ENCODE measurements at regions not wholly inside any gene's neighbourhood (a gene's known extent, or its start where the extent isn't known, plus 50 kb on each side); places are given as distances from the start of the nearest gene placed in this dataset.
"Not testable (repeated sequence)": the region's sequence is repeated elsewhere in the genome, so short reads cannot be mapped to it uniquely, and the experiment has no call there.

DNA sequence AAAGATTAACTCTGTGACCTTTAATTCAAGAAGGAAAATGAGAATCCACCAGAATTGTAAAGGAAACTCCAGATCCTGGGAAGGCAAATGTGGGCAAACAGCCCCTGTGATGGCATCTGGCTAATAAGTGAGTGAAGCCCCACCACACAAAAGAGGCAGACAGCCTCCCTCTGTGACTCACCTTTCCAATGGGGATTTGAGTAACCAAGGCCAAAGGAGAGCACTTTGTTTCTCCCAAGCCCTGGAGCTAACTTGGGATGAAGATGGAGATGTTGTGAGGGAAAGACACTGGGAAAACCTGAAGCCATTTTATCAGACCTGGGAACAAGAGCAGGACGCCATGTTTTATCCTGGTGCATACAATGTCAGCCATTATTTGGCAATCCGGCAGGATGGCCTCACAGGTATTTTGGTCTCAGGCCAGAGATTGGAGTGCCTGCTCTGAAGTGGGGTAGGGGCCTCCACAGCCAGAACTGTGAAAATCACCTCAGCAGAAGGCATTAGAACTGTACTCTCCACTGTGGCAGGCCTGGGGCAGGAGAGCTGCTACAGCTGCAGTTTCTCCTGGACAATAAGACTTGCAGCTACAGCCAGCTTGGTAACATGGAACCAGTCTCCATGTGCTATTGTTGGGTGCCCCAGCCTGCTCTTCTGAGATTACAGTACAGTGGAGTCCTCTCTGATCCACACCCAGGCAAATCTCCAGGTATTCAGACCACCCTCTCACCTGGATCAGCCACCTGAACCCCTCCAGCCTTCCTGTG is 96.6 kb upstream of the PCED1B start:
- no peaks in the 10 kb centered on the region for H3K27me3 ChIP-seq

DNA sequence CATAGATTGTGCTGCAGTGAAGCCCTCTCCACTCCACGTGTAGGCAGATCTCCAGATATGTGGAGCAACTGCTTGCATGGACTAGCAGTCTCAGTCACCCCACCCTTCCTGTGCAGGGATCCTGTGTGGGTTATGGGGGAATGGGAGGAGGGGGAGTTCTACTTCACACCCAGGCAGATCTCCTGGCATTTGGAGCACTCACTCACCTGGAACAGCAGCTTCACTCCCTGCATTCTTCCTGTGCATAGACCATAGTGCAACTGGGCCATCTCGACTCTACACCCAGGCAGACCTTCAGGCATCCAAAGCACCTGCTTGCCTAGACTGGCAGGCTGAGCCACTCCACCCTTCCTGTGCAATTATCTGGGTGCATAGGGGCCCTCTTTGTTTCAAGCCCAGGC is 96.0 kb upstream of the PCED1B start:
- Histone ChIP-seq H3K9me3 (no peaks in the 10 kb centered on the region), H3K4me3 (no peak overlapping the region), H3K36me3 (no peaks in the 10 kb centered on the region), H3K4me1 (no peaks in the 10 kb centered on the region), H3K27me3 (no peaks in the 10 kb centered on the region), H3K27ac (no peak overlapping the region)
- DNase-seq, result no peak
- no peak for TF ChIP-seq POLR2A (IDR thresholded peaks at IDR 0.05)
- TF ChIP-seq, protein P1, sequence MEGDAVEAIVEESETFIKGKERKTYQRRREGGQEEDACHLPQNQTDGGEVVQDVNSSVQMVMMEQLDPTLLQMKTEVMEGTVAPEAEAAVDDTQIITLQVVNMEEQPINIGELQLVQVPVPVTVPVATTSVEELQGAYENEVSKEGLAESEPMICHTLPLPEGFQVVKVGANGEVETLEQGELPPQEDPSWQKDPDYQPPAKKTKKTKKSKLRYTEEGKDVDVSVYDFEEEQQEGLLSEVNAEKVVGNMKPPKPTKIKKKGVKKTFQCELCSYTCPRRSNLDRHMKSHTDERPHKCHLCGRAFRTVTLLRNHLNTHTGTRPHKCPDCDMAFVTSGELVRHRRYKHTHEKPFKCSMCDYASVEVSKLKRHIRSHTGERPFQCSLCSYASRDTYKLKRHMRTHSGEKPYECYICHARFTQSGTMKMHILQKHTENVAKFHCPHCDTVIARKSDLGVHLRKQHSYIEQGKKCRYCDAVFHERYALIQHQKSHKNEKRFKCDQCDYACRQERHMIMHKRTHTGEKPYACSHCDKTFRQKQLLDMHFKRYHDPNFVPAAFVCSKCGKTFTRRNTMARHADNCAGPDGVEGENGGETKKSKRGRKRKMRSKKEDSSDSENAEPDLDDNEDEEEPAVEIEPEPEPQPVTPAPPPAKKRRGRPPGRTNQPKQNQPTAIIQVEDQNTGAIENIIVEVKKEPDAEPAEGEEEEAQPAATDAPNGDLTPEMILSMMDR (IDR thresholded peaks at IDR 0.05), result no peak

More for the DNA sequence above, 96.6 kb upstream of the PCED1B start:
- Histone ChIP-seq H3K4me3 (no peak overlapping the region), H3K4me1 (no peaks in the 10 kb centered on the region), H3K9me3 (no peaks in the 10 kb centered on the region), H3K27ac (no peak overlapping the region), H3K36me3 (no peaks in the 10 kb centered on the region)
- DNase-seq, result no peak
- TF ChIP-seq, protein P1 (IDR thresholded peaks at IDR 0.05), result no peak
- TF ChIP-seq POLR2A (IDR thresholded peaks at IDR 0.05), result no peak

DNA sequence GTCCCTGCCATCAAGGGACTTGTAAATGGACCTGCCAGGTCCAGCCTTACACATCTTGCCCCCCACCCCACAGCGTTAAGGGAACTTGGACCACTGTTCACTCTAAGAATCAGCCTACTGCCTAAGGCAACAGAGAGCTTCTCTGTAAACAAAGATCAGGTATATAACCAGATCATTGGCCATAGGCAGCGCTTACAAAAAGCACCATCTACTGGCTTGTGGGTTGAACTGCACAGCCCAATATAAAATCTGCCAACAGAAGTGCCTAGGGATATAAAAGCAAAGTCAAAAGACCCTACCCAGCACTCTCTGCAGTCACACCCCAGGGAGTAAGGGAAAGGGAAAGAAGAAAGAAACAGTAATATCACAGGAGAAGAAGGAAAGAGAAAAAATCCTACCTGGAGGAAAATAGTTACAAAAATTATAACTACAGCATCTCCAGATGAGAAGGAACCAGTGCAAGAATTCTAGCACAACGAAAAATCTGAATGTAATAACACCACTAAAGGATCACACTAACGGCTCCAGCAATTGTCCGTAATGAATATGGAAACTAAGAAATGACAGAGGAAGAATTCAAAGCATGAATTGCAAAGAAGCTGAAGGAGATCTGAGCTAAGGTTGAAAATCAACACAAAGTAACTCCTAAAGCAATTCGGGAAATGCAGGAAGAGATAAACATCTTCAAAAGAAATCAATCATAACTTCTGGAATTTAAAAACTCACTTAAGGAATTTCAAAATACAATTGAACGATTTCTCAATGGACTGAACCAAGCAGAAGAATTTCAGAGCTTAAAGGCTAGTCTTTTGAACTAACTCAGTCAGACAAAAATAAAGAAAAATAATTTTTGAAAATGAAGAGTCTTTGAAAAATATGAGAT is 95.2 kb upstream of the PCED1B start:
- H3K27me3 ChIP-seq, result no peaks in the 10 kb centered on the region
- H3K27ac ChIP-seq, result no peak overlapping the region
- no peaks in the 10 kb centered on the region for H3K9me3 ChIP-seq
- no peaks in the 10 kb centered on the region for H3K36me3 ChIP-seq
- no peak overlapping the region for H3K4me3 ChIP-seq
- H3K4me1 ChIP-seq, result no peaks in the 10 kb centered on the region
- peak in 1 of 3 donors; percentile 60 for DNase-seq
- TF ChIP-seq POLR2A (IDR thresholded peaks at IDR 0.05), result no peak
- TF ChIP-seq, protein P1 (IDR thresholded peaks at IDR 0.05), result peak in 5 of 6 experiments; percentile 27 to 71 (median 60)

DNA sequence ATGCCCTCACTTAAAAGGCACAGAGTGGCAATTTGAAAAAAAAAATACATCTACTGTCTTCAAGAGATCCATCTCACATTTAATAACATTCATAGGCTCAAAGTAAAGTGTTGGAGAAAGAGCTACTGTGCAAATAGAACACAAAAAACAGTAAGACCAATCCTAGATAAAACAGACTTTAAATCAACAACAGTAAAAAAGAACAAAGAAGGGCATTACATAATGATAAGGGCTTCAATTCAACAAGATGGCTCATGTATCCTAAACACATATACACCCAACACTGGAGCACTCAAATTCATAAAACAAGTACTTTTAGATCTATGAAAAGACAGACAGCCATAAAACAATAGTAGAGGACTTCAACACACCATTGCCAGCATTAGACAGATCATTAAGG is 93.6 kb upstream of the PCED1B start:
- Histone ChIP-seq H3K36me3 (no peaks in the 10 kb centered on the region), H3K9me3 (no peaks in the 10 kb centered on the region), H3K4me3 (no peak overlapping the region), H3K4me1 (no peaks in the 10 kb centered on the region), H3K27me3 (no peaks in the 10 kb centered on the region), H3K27ac (no peak overlapping the region)
- no peak for TF ChIP-seq POLR2A (IDR thresholded peaks at IDR 0.05)
- TF ChIP-seq, protein P1 (IDR thresholded peaks at IDR 0.05), result no peak
- DNase-seq, result no peak

DNA sequence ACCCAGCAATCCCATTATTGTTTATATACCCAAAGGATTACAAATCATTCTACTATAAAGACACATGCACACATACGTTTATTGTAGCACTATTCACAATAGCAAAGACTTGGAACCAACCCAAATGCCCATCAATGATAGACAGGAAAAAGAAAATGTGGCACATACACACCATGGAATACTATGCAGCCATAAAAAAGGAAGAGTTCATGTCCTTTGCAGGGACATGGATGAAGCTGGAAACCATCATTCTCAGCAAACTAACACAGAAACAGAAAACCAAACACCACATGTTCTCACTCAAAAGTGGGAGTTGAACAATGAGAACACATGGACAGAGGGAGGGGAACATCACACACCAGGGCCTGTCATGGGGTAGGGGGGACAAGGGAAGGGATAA is 91.3 kb upstream of the PCED1B start:
- H3K27ac ChIP-seq, DNase-seq, H3K36me3 ChIP-seq, H3K4me1 ChIP-seq, H3K4me3 ChIP-seq, H3K27me3 ChIP-seq, H3K9me3 ChIP-seq: not testable (repeated sequence)

DNA sequence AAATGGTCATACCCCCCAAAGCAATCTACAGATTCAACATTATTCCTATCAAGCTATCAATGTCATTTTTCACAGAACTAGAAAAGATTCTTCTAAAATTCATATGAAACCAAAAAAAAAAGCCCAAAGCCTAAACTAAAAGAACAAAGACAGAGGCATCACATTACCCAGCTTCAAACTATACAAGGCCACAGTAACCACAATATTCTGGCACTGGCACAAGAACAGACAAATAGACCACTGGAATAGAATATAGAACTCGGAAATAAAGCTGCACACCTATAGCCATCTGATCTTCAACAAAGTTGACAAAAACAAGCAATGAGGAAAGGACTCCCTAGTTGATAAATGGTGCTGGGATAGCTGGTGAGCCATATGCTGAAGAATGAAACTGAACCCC is 89.2 kb upstream of the PCED1B start:
- Histone ChIP-seq H3K27ac (no peak overlapping the region), H3K4me3 (no peak overlapping the region), H3K4me1 (no peaks in the 10 kb centered on the region), H3K27me3 (no peaks in the 10 kb centered on the region), H3K9me3 (no peaks in the 10 kb centered on the region), H3K36me3 (no peaks in the 10 kb centered on the region)
- no peak for TF ChIP-seq POLR2A (IDR thresholded peaks at IDR 0.05)
- TF ChIP-seq, protein P1 (IDR thresholded peaks at IDR 0.05), result no peak
- no peak for DNase-seq

DNA sequence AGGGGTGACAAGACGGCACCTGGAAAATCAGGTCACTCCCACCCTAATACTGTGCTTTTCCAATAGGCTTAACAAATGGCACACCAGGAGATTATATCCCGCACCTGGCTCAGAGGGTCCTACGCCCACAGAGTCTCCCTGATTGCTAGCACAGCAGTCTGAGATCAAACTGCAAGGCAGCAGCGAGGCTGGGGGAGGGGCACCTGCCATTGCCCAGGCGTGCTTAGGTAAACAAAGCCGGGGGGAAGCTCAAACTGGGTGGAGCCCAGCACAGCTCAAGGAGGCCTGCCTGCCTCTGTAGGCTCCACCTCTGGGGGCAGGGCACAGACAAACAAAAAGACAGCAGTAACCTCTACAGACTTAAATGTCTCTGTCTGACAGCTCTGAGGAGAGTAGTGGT is 87.4 kb upstream of the PCED1B start:
- not testable (repeated sequence) for H3K27ac ChIP-seq, H3K36me3 ChIP-seq, H3K4me1 ChIP-seq, DNase-seq, H3K4me3 ChIP-seq, H3K27me3 ChIP-seq, H3K9me3 ChIP-seq

All from Peyer's patch (tissue), 4 donors.